ENCODE measurements at regions not wholly inside any gene's neighbourhood (a gene's known extent, or its start where the extent isn't known, plus 50 kb on each side); places are given as distances from the start of the nearest gene placed in this dataset.

- peak; percentile 2 for DNase-seq
- Histone ChIP-seq H3K27ac (no peak overlapping the region), H3K36me3 (replicated peaks) (no peaks in the 10 kb centered on the region), H3K27me3 (replicated peaks) (no peaks in the 10 kb centered on the region), H3K4me3 (ENCODE audit: low read depth, low read length) (no peak overlapping the region)
- no peak for TF ChIP-seq CTCF (IDR thresholded peaks at IDR 0.05; ENCODE audit: low read depth, low read length, missing control alignments)
- in situ Hi-C loops (cut with HindIII; ENCODE audit: low pct_ligation_motif_present, low sequenced_read_pairs): no loop called here
Measured at GRCh38 chr5:104751969-104752368, 1189.4 kb upstream of the NUDT12 start.

GRCh38 chr5:104739905-104740304 is 1177.3 kb upstream of the NUDT12 start:
- DNase-seq: no peak
- H3K4me3 ChIP-seq (ENCODE audit: low read depth, low read length): no peak overlapping the region
- H3K27ac ChIP-seq: no peak overlapping the region
- H3K36me3 ChIP-seq (replicated peaks): no peaks in the 10 kb centered on the region
- H3K27me3 ChIP-seq (replicated peaks): no peaks in the 10 kb centered on the region
- no peak for TF ChIP-seq CTCF (IDR thresholded peaks at IDR 0.05; ENCODE audit: low read depth, low read length, missing control alignments)
- in situ Hi-C loops (cut with HindIII; ENCODE audit: low pct_ligation_motif_present, low sequenced_read_pairs): no loop called here

DNA sequence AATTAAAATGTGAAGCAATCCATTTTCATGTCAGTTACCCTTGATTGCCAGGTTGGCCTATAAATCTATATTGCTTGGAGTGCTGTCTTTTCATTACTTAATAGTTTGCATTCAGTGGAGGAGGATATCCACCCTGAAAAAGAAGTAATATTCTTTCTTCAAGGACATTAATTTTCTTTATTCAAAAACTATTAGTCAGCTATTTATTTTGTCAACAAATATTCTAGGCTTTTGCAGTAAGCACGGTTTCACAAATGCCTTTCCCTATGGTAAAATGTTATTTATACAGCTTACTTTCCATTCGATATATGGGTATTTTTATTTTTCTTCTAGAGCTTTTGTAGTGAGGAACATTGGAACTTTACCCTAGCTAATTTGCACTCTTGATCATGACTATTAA is 1176.9 kb upstream of the NUDT12 start:
- Histone ChIP-seq H3K27me3 (replicated peaks) (no peaks in the 10 kb centered on the region), H3K4me3 (ENCODE audit: low read depth, low read length) (no peak overlapping the region), H3K27ac (no peak overlapping the region), H3K36me3 (replicated peaks) (no peaks in the 10 kb centered on the region)
- TF ChIP-seq CTCF (IDR thresholded peaks at IDR 0.05; ENCODE audit: low read depth, low read length, missing control alignments): no peak
- no peak for DNase-seq
- in situ Hi-C loops (cut with HindIII; ENCODE audit: low pct_ligation_motif_present, low sequenced_read_pairs): no loop called here

GRCh38 chr5:104736073-104736472 is 1173.5 kb upstream of the NUDT12 start:
- Histone ChIP-seq H3K27me3 (replicated peaks) (no peaks in the 10 kb centered on the region), H3K4me3 (ENCODE audit: low read depth, low read length) (no peak overlapping the region), H3K27ac (no peak overlapping the region), H3K36me3 (replicated peaks) (no peaks in the 10 kb centered on the region)
- TF ChIP-seq CTCF (IDR thresholded peaks at IDR 0.05; ENCODE audit: low read depth, low read length, missing control alignments): no peak
- no peak for DNase-seq
- in situ Hi-C loops (cut with HindIII; ENCODE audit: low pct_ligation_motif_present, low sequenced_read_pairs): no loop called here

GRCh38 chr5:104734046-104734445 is 1171.5 kb upstream of the NUDT12 start:
- peak; percentile 12 for TF ChIP-seq CTCF (IDR thresholded peaks at IDR 0.05; ENCODE audit: low read depth, low read length, missing control alignments)
- DNase-seq: no peak
- Histone ChIP-seq H3K27ac (no peak overlapping the region), H3K4me3 (ENCODE audit: low read depth, low read length) (no peak overlapping the region), H3K27me3 (replicated peaks) (no peaks in the 10 kb centered on the region), H3K36me3 (replicated peaks) (no peaks in the 10 kb centered on the region)
- in situ Hi-C loops (cut with HindIII; ENCODE audit: low pct_ligation_motif_present, low sequenced_read_pairs): no loop called here

DNA sequence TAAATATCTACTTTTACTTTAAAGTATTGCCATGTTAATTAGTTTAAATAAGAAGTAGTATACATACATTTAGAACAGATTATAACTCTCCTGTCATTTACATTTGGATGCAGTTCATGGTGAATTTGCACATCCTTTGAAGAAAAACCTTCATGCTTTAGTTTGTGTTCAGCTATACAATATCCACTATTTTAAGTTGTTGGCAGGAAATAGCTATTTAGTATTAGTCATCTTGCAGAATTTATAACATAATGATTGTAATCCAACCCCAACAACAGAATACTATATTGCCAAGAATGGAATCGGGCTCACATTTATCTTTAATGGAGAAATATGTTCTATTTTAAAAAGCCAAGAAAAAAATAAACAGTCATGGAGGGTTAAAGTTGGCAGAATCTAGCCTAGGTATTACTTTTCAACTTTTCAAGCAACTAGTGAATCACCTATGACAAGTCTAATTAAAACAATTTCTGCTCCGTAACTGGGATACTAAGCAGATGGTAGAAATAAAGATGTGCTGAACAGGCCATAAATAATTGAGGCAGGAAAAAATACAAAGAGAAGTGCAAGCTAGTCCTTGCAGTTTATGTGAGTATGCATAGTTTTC is 1170.6 kb upstream of the NUDT12 start:
- Histone ChIP-seq H3K27me3 (replicated peaks) (no peaks in the 10 kb centered on the region), H3K27ac (no peak overlapping the region), H3K4me3 (ENCODE audit: low read depth, low read length) (no peak overlapping the region), H3K36me3 (replicated peaks) (no peaks in the 10 kb centered on the region)
- DNase-seq: no peak
- TF ChIP-seq CTCF (IDR thresholded peaks at IDR 0.05; ENCODE audit: low read depth, low read length, missing control alignments): no peak
- in situ Hi-C loops (cut with HindIII; ENCODE audit: low pct_ligation_motif_present, low sequenced_read_pairs): no loop called here
